Mesenteric fat pad (tissue), 1 donor: ENCODE measurements at regions not wholly inside any gene's neighbourhood (a gene's known extent, or its start where the extent isn't known, plus 50 kb on each side); places are given as distances from the start of the nearest gene placed in this dataset.
"Not testable (repeated sequence)": the region's sequence is repeated elsewhere in the genome, so short reads cannot be mapped to it uniquely, and the experiment has no call there.

Source experiments
- DNase-seq: peaks from one replicate; pipeline ENCODE4 v3.0.0-alpha.2; 2020; ENCODE audit warnings: low spot score
- donor health status: DM: yes; HTN: yes; CAD: no.

DNA sequence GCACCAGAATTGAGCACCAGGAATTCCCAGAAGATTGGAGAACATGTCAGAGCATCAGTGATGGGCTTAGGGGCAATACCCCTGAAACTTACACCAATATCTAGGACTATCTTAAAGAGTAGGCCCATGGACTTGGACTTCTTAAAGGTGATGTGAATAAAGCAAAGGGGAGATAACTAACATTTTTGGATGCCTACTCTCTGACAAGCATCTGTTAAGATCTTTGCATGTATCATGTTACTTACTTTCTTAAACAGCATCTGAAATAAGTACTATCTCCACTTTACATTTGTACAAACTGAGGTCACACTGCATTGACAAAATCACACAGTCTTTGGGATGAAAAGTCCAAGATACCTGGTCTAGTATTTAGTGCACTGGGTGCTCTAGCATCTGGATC lies 258.6 kb upstream of the ARSJ start:
- DNase-seq: no peak

DNA sequence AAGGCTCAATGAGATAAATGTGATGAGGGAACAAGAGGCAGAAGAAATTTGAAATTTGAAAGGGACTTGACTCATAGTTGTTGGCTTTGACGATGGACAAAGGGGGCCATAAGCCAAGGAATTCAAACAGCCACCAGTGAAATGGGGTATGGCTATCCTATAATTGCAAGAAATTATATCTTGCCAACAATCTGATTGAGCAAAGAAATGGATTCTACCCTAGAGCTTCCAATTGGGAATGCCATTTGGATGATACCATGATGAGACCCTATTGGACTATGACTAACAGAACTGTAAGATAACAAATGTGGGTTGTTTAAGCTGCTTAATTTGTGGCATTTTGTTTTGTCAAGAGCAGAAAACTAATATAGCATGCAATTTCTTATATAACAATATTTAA lies 270.1 kb upstream of the ARSJ start:
- no peak for DNase-seq

DNA sequence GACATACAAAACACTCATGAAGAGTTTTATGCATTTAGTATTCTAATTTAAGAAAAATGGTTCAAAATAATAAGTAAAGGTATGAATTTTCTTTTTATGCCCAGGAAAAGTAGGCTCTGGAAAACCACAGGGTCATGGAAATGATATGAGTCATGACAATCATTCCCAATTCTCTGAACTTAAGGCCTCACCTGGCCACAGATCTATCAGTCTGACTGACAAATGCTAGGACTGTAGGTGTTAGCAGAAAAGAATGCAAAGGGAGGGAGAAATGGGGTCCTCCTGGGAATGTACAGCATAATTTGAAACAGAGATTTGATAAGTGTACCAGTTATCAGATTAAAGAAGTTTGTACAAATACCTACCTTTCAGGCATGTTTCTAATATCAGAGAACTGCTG lies 270.5 kb upstream of the ARSJ start:
- DNase-seq: no peak

DNA sequence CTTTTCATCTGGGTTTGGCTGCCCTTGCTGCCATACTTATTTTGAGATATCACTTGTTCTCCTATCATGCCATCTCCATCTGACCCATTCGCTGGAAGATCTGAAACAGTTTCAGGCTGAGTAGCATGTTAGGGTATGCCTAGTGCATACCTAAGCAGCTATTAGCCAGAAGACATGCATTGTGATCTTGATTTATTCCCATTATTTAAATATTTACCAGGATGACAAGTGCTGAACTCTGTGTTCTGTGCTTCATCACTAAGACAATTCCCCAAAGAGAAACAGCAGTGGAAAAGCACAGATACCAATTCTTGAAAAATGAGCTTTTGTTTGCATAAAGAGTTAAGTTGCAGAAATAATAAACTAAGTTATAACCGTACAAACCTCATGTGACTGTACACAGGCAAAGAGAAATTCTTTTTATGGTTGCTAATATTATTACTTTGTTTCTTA lies 271.0 kb upstream of the ARSJ start:
- DNase-seq: no peak

DNA sequence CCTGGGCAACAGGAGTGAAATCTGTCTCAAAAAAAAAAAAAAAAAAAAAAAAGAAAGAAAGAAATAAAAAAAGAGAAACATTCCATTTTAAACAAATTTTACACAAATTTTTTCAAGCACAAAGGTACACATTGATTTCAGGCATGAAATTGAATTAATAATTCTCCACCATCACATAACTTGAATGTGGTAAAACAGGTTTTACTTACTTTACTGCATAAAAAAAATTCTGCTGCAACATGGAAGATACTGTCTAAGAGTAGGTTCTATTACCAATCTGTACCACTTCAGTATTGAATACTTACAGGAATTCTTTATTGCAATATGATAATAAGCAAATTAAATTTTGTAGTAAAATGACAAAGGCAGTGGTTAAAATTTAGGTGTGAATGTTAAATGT lies 271.6 kb upstream of the ARSJ start:
- DNase-seq: no peak

DNA sequence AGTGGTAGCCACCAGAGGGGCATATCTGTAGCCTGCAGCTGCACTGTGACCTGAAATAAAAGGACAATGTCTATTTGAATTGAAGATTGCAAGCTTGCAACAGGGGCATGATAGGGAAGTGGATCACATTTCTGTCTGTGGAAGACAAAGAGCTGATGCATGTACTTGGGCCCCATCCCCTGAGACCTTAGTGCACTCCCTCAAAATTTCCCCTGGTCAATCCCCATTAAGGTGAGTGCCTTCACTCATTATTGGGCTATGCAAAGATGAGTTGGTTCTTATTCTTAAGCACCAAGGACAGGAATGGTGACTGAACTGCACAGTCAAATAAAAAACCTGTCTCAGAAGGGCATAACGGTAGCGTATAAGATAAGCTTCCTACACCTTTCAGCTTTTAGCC lies 273.1 kb upstream of the ARSJ start:
- no peak for DNase-seq

DNA sequence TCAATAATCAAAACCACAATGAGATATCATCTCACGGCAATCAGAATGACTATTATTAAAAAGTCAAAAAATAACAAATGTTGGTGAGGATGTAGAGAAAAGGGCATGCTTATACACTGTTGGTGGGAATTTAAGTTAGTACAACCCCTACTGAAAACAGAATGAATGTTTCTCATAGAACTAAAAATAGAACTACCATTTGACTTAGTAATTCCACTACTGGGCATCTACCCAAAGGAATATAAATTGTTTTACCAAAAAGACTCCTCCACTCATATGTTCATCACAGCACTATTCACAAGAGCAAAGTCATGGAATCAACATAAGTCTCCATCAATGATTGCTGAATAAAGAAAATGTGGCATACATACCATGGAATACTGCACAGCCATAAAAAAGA lies 278.1 kb upstream of the ARSJ start:
- DNase-seq: no peak

DNA sequence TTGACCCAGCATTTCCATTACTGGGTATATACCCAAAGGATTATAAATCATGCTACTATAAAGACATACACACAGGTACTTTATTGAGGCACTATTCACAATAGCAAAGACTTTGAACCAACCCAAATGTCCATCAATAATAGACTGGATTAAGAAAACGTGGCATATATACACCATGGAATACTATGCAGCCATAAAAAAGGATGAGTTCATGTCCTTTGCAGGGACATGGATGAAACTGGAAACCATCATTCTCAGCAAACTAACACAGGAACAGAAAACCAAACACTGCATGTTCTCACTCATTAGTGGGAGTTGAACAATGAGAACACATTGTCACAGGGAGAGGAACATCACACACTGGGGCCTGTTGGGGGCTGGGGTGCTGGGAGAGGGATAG lies 283.0 kb upstream of the ARSJ start:
- DNase-seq: not testable (repeated sequence)

DNA sequence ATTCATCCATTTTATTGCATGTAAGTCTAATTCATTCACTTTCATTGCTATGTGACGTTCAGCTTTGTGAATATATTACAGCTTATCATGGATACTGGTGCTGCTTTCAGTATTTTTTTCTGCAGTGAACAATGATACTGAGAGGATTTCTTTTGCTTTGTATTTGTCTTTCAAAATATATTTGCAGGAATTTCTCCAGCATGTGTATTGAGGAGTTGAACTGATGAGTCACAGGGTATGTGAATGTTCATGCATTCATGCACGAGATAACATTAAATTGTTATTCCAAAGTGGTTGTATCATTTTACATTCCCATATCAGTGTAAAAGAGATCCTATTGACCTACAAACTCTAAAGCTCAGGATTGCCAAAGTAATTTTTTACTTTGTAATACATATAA lies 283.8 kb upstream of the ARSJ start:
- no peak for DNase-seq

DNA sequence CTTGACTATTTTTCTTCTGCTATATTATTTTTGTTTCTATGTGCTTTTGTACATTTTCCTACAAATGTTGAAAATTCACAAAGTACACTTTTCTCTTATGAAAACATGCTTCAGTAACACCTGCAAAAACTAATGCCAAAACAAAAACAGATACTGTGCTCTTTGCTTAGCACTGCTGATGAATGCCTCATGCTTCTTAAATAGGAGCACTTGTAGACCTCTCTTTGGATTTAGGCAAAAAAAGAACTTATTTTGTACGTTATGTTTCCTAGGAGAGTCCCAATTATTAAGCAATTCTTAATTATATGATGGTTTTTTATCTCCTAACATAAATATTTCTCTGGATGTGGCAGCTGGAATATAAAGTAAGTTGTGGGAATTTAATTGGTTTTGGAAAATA lies 285.0 kb upstream of the ARSJ start:
- DNase-seq: no peak

DNA sequence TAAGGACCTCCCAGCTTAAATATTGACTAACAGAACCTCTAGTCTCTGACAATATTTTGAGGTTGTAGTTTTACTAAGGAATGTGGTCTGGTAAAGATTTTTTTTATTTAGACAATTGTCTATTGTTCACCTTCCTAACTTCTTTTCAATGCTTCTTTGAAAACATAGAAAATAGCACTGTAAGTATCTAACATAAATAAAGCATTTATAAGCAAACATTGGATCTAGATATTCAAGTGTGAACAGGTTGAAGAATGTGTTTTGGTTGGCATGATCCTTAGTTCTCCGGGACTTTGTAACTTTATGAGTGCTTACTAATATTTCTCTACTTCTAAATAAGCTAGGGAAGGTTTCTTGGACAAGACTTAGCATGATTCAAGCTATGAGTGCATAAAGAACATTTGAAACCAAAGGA lies 285.4 kb upstream of the ARSJ start:
- no peak for DNase-seq

DNA sequence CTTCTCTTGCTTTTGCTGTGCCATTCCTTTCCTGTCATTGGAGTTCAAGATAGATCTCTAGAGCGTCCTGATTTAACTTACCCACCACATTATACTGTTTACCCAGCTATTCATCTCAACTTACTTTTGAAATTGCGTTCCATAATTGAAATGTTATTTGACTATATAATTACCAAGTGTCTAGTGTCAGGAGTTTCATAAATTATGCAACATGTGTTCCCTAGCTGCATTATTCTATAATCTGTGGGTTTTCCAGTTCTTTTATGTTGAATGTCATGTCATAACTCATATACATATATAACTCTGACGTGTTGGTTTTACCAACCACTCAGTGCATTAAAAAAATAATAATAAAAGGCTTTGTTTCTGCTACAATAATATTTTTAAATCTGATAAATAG lies 285.9 kb upstream of the ARSJ start:
- DNase-seq: no peak

DNA sequence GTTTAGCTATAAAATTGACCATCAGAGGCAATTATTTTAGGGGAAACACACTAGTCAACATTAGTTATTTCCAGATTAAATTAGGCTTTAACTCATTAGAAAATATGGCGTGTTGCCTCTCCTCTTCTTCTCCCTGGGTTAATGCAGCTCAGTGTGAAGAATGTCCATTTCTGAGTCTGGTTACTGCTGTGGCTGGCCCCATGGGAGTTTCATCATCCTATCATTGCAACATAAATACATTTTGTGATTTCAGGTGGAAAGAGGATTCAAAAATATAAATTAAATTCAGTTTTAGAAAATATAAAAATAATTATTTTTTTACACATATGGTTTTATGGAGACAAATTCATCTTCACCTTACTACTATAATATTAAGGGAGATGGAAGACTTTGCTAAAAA lies 288.5 kb upstream of the ARSJ start:
- no peak for DNase-seq

DNA sequence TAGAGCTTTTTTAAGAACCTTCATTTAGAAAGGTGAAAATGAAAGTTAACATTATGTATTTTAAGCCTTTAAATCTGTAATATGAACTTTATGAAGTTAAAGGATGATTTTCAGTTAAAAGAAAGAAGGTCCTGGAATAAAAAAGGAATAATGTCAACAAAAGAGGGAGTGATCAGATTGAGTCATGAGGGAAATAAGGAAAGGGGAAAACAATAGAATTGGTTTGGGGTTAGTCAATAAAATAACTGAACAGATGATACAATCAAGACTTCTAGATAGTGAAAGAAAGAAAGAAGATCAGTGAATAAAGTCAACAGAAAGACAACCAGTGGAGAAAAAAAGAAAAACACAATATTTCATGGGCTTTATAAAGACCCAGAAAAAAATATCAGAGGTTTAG lies 291.6 kb upstream of the ARSJ start:
- DNase-seq: no peak

DNA sequence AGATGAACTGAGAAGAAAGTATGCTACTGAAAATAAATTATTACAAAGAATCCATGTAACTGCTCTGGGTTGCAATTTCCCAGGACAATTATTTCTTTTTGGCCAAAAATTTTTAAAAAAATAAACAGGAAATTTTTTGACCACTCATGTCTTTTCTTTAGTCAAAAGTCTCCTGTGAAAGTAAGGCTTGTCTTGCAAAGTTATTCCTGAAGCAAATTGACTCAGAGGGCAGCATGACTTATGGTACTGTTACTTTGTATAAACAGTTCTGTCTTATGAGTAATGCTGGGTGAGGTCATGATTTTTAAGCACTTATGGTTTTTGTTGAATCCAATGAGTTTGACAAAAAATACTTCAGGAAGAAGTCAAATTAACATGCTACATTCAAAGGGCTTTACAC lies 292.8 kb upstream of the ARSJ start:
- DNase-seq: no peak

DNA sequence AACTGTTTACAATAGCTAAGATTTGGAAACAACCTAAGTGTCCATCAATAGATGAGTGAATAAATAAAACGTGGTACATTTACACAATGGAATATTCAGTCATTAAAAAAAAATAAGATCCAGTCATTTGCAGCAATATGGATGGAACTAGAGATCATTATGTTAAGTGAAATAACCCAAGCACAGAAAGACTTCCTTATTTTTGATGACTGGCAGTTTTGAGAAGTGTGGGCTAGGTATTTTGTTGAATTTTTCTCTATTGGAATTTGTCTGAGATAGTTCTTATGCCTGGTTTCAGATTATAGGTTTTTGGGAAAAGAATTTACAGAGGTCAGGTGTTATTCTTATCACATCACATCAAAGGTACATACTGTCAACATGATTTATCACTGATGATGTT lies 293.8 kb upstream of the ARSJ start:
- DNase-seq: no peak

DNA sequence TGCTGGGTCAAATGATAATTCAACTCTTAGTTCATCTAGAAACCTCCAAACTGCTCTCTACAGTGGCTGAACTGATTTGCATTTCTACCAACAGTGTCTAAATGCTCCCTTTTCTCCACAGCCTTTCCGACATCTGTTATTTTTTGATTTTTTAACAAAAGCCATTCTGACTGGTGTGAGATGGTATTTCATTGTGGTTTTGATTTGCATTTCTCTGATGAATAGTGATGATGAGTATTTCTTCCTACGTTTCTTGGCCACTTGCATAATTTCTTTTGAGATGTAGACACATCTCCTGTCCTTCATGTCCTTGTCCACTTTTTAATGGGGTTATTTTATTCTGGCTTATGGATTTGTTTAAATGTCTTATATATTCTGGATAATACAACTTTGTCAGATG lies 298.2 kb upstream of the ARSJ start:
- no peak for DNase-seq

DNA sequence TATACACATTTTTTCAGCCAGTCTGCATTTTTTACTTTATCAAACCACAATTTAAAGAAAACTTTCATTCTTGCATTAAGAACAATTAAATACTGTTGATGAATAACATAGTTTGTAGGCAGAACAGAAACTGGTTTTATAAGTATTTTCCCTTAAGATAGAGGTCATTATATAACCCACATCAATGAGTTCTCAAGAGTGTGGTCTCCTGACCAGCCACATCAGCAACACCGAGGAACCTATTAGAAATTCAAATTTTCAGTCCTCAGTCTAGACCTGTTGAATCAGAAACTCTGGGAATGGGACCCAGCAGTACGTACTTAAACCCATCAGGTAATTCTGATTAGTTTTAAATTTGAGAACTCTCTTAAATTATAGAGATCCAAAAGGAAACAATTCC lies 299.6 kb upstream of the ARSJ start:
- DNase-seq: no peak

DNA sequence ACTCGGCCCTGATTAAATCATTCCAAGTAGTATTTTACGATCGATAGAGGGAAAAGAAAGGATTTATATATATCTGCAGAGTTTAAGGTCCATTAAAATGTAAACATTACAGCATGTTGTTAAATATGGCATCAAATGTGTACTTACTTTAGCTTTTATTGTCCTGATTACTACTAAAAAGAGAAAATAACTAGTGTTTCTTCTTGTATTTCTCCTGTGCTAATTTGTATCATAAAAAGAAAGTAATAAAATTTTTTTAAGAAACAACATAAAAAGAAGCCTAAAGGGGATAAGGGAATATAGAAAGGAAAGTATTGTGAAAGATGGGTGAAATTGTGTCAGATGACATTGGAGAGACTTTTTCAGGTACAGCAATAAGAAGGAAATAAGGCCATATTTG lies 300.3 kb upstream of the ARSJ start:
- DNase-seq: no peak

DNA sequence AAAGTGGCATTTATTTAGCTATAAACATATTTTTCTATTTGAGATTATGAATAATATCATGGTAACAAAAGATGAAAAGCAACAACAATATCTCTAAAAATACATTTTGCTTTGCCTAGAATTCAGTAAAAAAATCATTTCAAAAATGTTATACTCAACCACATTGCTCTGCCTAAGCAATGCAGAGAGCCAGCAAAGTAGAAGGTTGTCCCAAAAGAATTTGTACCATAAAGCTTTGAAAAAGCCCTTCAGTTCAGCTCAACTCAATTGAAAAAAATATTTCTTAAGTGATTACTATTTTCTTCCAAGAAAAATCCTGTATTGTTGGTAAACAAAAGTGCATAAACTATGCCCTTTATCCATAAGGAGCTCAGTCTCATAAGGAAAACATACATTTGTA lies 301.2 kb upstream of the ARSJ start:
- no peak for DNase-seq

DNA sequence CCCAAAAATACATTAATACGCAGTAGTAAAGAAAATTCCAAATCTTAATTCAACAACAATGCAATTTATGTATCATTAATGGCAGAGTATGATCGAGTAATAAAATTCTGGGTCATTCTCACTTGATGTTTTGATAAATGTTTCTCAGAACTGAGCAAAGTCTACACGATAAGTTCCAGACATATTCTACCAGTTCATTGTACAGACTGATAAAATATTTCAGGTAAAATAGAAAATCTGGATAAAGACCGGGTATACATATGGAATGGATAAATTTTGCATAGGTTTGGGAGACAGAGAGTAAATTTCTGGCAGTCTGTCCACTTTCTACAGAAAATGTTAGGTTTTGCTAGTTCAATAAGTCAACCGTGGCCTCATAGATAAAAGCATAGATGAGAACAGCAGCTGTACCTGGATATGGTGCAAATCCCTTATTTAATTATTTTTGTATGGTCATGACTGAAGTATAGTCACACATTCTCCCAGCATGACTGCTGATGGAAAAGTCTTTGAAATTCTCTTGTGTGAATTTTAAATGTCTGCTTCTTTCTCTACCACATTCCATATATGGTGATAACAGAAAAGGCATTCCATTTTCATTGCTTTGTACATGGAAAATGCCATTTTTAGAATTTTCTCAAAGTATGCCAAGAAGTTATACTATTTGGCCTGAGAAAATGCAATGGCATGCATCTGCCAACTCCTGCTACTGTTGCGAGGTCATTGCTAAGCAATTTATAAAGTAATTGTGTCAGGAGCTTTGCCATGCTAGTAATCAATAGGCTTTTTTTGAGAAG lies 301.9 kb upstream of the ARSJ start:
- DNase-seq: no peak

DNA sequence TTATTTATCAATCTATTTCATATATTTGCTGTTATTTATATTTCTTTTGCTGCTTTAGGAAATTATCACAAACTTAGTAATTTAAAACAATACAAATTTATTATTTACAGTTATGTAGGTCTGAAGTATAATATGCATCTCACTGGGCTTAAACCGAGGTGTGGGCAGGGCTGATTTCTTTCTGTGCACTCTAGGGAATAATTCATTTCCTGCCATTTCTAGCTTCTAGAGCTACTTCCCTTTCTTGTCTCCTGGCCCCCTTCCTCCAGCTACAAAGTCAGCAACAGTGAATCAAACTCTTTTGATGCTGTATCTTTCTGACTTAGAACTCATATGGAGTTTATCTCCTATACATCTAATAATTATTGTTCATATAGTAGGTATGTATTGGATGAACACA lies 303.5 kb upstream of the ARSJ start:
- DNase-seq: no peak

DNA sequence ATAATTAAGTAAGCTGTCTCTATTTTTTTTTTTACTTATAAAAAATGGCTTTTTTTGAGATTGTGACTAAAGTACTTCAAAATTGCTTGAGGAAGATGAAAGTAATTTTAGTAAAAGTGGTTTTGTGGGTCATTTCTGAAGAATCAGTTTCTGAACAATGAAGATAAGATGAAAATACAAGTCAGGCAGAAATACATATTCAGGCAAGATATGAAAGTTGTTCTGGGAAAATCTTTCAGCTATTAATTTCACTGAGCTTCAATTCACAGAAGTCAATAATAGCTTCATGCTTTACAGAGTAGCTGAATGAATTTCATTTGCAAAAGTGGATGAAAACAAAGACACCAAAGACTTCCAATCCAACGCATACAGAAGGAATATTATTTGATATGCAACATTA lies 305.2 kb upstream of the ARSJ start:
- DNase-seq: no peak
